H1 (cell line): ENCODE measurements at regions not wholly inside any gene's neighbourhood (a gene's known extent, or its start where the extent isn't known, plus 50 kb on each side); places are given as distances from the start of the nearest gene placed in this dataset.

Source experiments
- CTCF ChIA-PET: fragments of 300-600 bp; sonication (Branson Sonifier 250); formaldehyde crosslinking; loops from one replicate; lab custom pipeline; 2021; ENCODE audit not compliant: partially characterized antibody; lab: Charles Lee
- POLR2A ChIA-PET: fragments of 300-600 bp; sonication (Branson Sonifier 250); formaldehyde crosslinking; loops from one replicate; lab custom pipeline; 2021; ENCODE audit warnings: inconsistent platforms; ENCODE audit not compliant: partially characterized antibody; lab: Charles Lee
- DNase-seq, 2 experiments: peaks; one replicate each; pipeline versions ENCODE4 v3.0.0 to v3.0.0-alpha.2; 2010 to 2022; ENCODE audit warnings: low spot score in 2 of 2, low read depth in 1 of 2, mixed read lengths in 1 of 2
- FAIRE-seq: peaks from 2 replicates; lab custom pipeline; 2011; peaks lifted over from hg19 to GRCh38; lab: Jason Lieb, UNC
- H2AFZ ChIP-seq: 2 replicates; pipeline ENCODE4 v1.8.1; 2012; ENCODE audit warnings: low read length, inconsistent platforms
- H2AK5ac ChIP-seq: 2 replicates; pipeline ENCODE4 v1.6.1; 2013; ENCODE audit warnings: low read depth, low read length
- H2BK120ac ChIP-seq: replicated peaks from 2 replicates; pipeline ENCODE3; 2013; ENCODE audit warnings: low read depth, low read length, inconsistent platforms
- H2BK12ac ChIP-seq: 2 replicates; pipeline ENCODE4 v1.6.1; 2013; ENCODE audit warnings: low read depth, low read length
- H2BK15ac ChIP-seq: 2 replicates; pipeline ENCODE4 v1.6.1; 2013; ENCODE audit warnings: low read length
- H2BK20ac ChIP-seq: 2 replicates; pipeline ENCODE4 v1.6.1; 2013; ENCODE audit warnings: low read length
- H2BK5ac ChIP-seq: 2 replicates; pipeline ENCODE4 v1.6.1; 2013; ENCODE audit warnings: low read depth, low read length
- H3K14ac ChIP-seq: 2 replicates; pipeline ENCODE4 v1.6.1; 2013; ENCODE audit warnings: inconsistent platforms; ENCODE audit not compliant: insufficient read length
- H3K18ac ChIP-seq: 2 replicates; pipeline ENCODE4 v1.6.1; 2013; ENCODE audit warnings: low read length; ENCODE audit errors: extremely low read depth
- H3K23ac ChIP-seq: 2 replicates; pipeline ENCODE4 v1.6.1; 2013; ENCODE audit warnings: inconsistent platforms; ENCODE audit not compliant: insufficient read length
- H3K23me2 ChIP-seq: 2 replicates; pipeline ENCODE4 v1.6.1; 2013; ENCODE audit warnings: low read depth, low read length
- H3K27ac ChIP-seq: 2 replicates; pipeline ENCODE4 v1.6.1; 2011; ENCODE audit warnings: low read depth, low read length, inconsistent platforms
- H3K27me3 ChIP-seq, 4 experiments: replicated peaks in 1 of 4; 1 replicate in 1 of 4; 2 replicates in 3 of 4; pipeline versions ENCODE4 v1.6.1 to v1.8.1; 2011 to 2013; ENCODE audit warnings: low read length in 3 of 4, mild to moderate bottlenecking in 3 of 4, inconsistent platforms in 2 of 4, mixed read lengths in 2 of 4, moderate library complexity in 1 of 4; ENCODE audit not compliant: control insufficient read depth in 3 of 4, insufficient read depth in 3 of 4; ENCODE audit errors: extremely low read depth in 1 of 4
- H3K36me3 ChIP-seq, 4 experiments: 2 replicates each; pipeline versions ENCODE4 v1.6.1 to v1.8.1; 2011 to 2013; ENCODE audit warnings: mild to moderate bottlenecking in 4 of 4, low read length in 3 of 4, moderate library complexity in 2 of 4, control low read depth in 1 of 4, inconsistent platforms in 1 of 4; ENCODE audit not compliant: insufficient read depth in 4 of 4, control insufficient read depth in 2 of 4
- H3K4ac ChIP-seq: replicated peaks from 2 replicates; pipeline ENCODE3; 2013; ENCODE audit warnings: low read length, low read depth, mixed read lengths, inconsistent platforms; ENCODE audit not compliant: insufficient read length
- H3K4me1 ChIP-seq, 4 experiments: replicated peaks in 1 of 4; 1 replicate in 1 of 4; 2 replicates in 3 of 4; pipeline versions ENCODE4 v1.6.1 to v1.8.1; 2011 to 2013; ENCODE audit warnings: low read length in 3 of 4, inconsistent platforms in 2 of 4, mixed read lengths in 1 of 4; ENCODE audit not compliant: insufficient read depth in 4 of 4, control insufficient read depth in 3 of 4
- H3K4me2 ChIP-seq, 2 experiments: 2 replicates each; pipeline versions ENCODE4 v1.6.1 to v1.8.1; 2011 to 2013; ENCODE audit warnings: low read depth in 2 of 2, low read length in 2 of 2, control low read depth in 1 of 2, inconsistent platforms in 1 of 2, mild to moderate bottlenecking in 1 of 2; ENCODE audit not compliant: insufficient read depth in 1 of 2
- H3K4me3 ChIP-seq, 4 experiments: fragments of 200-600, 300-600 bp in 1 of 4; sonication (generic), shearing (Covaris generic), sonication (Bioruptor Twin) in 1 of 4; 2 replicates each; pipeline versions ENCODE4 v1.5.1 to v1.8.1; 2011 to 2016; ENCODE audit warnings: low read length in 4 of 4, low read depth in 3 of 4, control low read depth in 2 of 4, inconsistent platforms in 2 of 4, mild to moderate bottlenecking in 2 of 4, mixed read lengths in 1 of 4, moderate library complexity in 1 of 4; ENCODE audit not compliant: insufficient read depth in 2 of 4; ENCODE audit errors: extremely low read depth in 1 of 4
- H3K56ac ChIP-seq: replicated peaks from 2 replicates; pipeline ENCODE3; 2013; ENCODE audit warnings: low read depth, mild to moderate bottlenecking, mixed read lengths, low read length, inconsistent platforms; ENCODE audit not compliant: insufficient read length
- H3K79me1 ChIP-seq: 2 replicates; pipeline ENCODE4 v1.6.1; 2013; ENCODE audit warnings: low read depth, low read length, control low read depth
- H3K79me2 ChIP-seq, 2 experiments: 2 replicates each; pipeline versions ENCODE4 v1.6.1 to v1.8.1; 2012 to 2013; ENCODE audit warnings: low read length in 2 of 2, mild to moderate bottlenecking in 2 of 2, inconsistent platforms in 1 of 2; ENCODE audit not compliant: insufficient read depth in 2 of 2, control insufficient read depth in 1 of 2
- H3K9ac ChIP-seq, 4 experiments: replicated peaks in 1 of 4; 1 replicate in 1 of 4; 2 replicates in 3 of 4; pipeline versions ENCODE4 v1.6.1 to v1.8.1; 2011 to 2013; ENCODE audit warnings: low read depth in 3 of 4, low read length in 3 of 4, control low read depth in 2 of 4, mild to moderate bottlenecking in 2 of 4, moderate library complexity in 2 of 4, inconsistent platforms in 1 of 4; ENCODE audit errors: extremely low read depth in 1 of 4
- H3K9me3 ChIP-seq, 2 experiments: 2 replicates each; pipeline versions ENCODE4 v1.6.1 to v1.8.1; 2012 to 2013; ENCODE audit warnings: mild to moderate bottlenecking in 2 of 2, moderate library complexity in 2 of 2, control low read depth in 1 of 2, inconsistent platforms in 1 of 2, low read depth in 1 of 2, low read length in 1 of 2, mixed read lengths in 1 of 2; ENCODE audit not compliant: insufficient read depth in 2 of 2
- H4K20me1 ChIP-seq, 2 experiments: replicated peaks in 1 of 2; 2 replicates each; pipeline versions ENCODE3 to v1.8.1; 2011 to 2013; ENCODE audit warnings: inconsistent platforms in 2 of 2, low read length in 2 of 2, mild to moderate bottlenecking in 1 of 2; ENCODE audit not compliant: insufficient read depth in 2 of 2, control insufficient read depth in 1 of 2
- H4K5ac ChIP-seq: 2 replicates; pipeline ENCODE4 v1.6.1; 2013; ENCODE audit warnings: low read length, low read depth, mixed read lengths, inconsistent platforms; ENCODE audit not compliant: insufficient read length
- H4K8ac ChIP-seq: 2 replicates; pipeline ENCODE4 v1.8.0; 2013; ENCODE audit warnings: mild to moderate bottlenecking, moderate library complexity, low read length, inconsistent platforms; ENCODE audit not compliant: insufficient read depth; ENCODE audit errors: extremely low read depth
- H4K91ac ChIP-seq: replicated peaks from 2 replicates; pipeline ENCODE3; 2013; ENCODE audit warnings: low read length, mixed read lengths, inconsistent platforms; ENCODE audit not compliant: insufficient read length
- ASH2L ChIP-seq: fragments of 200-600, 300-600 bp; sonication (generic); IDR thresholded peaks from one replicate; pipeline ENCODE4 v1.7.1; 2017; ENCODE audit warnings: low read length
- BCL11A ChIP-seq, 2 experiments: IDR thresholded peaks; one replicate each; pipeline ENCODE4 v1.6.1; 2011; ENCODE audit warnings: low read depth in 2 of 2, low read length in 2 of 2, mild to moderate bottlenecking in 2 of 2
- E2F6 ChIP-seq: IDR thresholded peaks from 2 replicates; pipeline ENCODE4 v1.6.1; 2012; ENCODE audit warnings: inconsistent platforms
- RAD21 ChIP-seq, 2 experiments: IDR thresholded peaks in 1 of 2; conservative IDR thresholded peaks in 1 of 2; 2 replicates each; pipeline ENCODE4 v1.6.1; 2011; ENCODE audit warnings: low read depth in 2 of 2, low read length in 2 of 2, improper control_type of control experiment in 1 of 2, inconsistent platforms in 1 of 2, mild to moderate bottlenecking in 1 of 2, moderate library complexity in 1 of 2
- RNF2 ChIP-seq: fragments of 200-900, 300-1000 bp; sonication (generic); IDR thresholded peaks from 2 replicates; pipeline ENCODE4 v1.7.1; 2016; ENCODE audit warnings: borderline replicate concordance, low read depth, mild to moderate bottlenecking, antibody characterized with exemption, low read length; ENCODE audit not compliant: poor library complexity, severe bottlenecking; ENCODE audit errors: missing control alignments
- SIX5 ChIP-seq: IDR thresholded peaks from 2 replicates; pipeline ENCODE4 v1.6.1; 2011; ENCODE audit warnings: mild to moderate bottlenecking, low read depth, low read length
- WGBS, 2 experiments: shearing (Covaris generic) in 1 of 2; methylation state at CpG; one replicate each; pipeline versions ENCODE4 v1.1.6 to v1.1.7; 2013 to 2015; ENCODE audit warnings: low lambda C conversion rate in 2 of 2, mixed read lengths in 2 of 2, inconsistent platforms in 1 of 2, low coverage in 1 of 2, missing lambda C conversion rate in 1 of 2; ENCODE audit not compliant: insufficient replicate concordance in 2 of 2, insufficient coverage in 1 of 2, insufficient read length in 1 of 2; ENCODE audit errors: extremely low coverage in 1 of 2, missing lambda C conversion rate in 1 of 2; 5-methylcytosine and 5-hydroxymethylcytosine counted together
- TF ChIP-seq, protein P1 (sequence below), 3 experiments: IDR thresholded peaks; 1 replicate in 2 of 3; 2 replicates in 1 of 3; pipeline versions ENCODE4 v1.5.1 to v1.6.1; 2011; ENCODE audit warnings: low read length in 3 of 3, mild to moderate bottlenecking in 3 of 3, inconsistent platforms in 2 of 3, low read depth in 1 of 3, moderate library complexity in 1 of 3; ENCODE audit not compliant: insufficient read depth in 1 of 3; ENCODE audit errors: control extremely low read depth in 1 of 3

DNA sequence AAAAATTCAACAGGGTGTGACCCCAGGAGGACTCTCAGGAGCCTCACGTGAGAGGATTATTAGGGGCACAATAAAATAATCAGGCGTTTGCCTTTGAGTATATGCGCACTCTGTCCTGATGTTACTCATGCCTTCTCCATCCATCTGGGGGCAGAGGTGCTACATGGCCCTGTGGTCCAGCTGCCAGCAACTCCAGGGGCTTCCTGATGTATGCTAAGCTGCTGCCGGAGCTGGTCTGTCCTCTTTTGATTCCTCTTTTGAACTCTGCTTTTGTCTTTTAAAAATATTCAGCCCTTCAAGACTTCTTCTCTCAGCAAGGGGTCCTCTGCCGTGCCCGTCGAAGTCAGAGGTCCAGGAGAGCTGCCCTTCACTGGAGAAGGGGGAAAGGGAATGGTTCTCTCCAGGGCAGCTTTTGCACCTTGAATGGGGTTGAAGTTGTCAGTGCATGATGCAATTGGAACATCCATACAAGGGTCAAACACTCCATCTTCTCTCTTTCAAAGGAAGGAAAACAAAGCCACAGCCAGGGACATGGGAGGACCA lies 431.4 kb downstream of the SHISA9 start:
- Histone ChIP-seq H2AFZ (no peak overlapping the region), H3K23ac (no peak overlapping the region), H3K36me3 (no peaks in the 10 kb centered on the region), H4K5ac (no peak overlapping the region), H3K4ac (peak overlapping the region; percentile 15), H3K4me1 (peaks cover 0 to 7% (median 3%) of the 10 kb centered on the region in 4 experiments; a peak in 4 of 7 replicates), H3K14ac (no peak overlapping the region), H3K9ac (no peak overlapping the region), H3K9me3 (no peaks in the 10 kb centered on the region), H4K8ac (no peak overlapping the region), H3K4me2 (peak overlapping the region; percentile 26 to 33; a peak in 3 of 4 replicates), H2AK5ac (no peak overlapping the region), H3K18ac (0 out of 2 replicates have a peak overlapping the region, but pooled peaks have one; percentile 10), H4K91ac (no peak overlapping the region), H4K20me1 (no peaks in the 10 kb centered on the region), H3K4me3 (no peak overlapping the region), H3K27ac (no peak overlapping the region), H2BK5ac (peak overlapping the region; percentile 72; the same call in 1 of the 2 replicates), H2BK120ac (no peak overlapping the region), H3K23me2 (no peaks in the 10 kb centered on the region), H3K56ac (no peak overlapping the region), H3K79me1 (no peaks in the 10 kb centered on the region), H3K27me3 (no peaks in the 10 kb centered on the region), H2BK12ac (0 out of 2 replicates have a peak overlapping the region, but pooled peaks have one; percentile 62), H2BK20ac (peak overlapping the region; percentile 88; the same call in 1 of the 2 replicates), H3K79me2 (no peaks in the 10 kb centered on the region), H2BK15ac (0 out of 2 replicates have a peak overlapping the region, but pooled peaks have one; percentile 82)
- POLR2A ChIA-PET = interaction anchor here (0.7 to 1.4 kb wide), 5 partner anchors 8 to 233 kb away, joined by 3 to 5 read pairs (median 3); no protein-coding TSS in a partner anchor
- CTCF ChIA-PET = interaction anchor here (0.7 to 1.7 kb wide), 5 partner anchors 8 to 425 kb away, joined by 3 to 7 read pairs (median 3); no protein-coding TSS in a partner anchor
- WGBS, 2 experiments = 51% methylated on average over 7 of the region's 7 CpGs; no CpG with 5 or more reads in 1 of the 2 experiments
- FAIRE-seq = no peak
- DNase-seq = no peak
- TF ChIP-seq RNF2 (no peak), RAD21 (IDR thresholded peaks at IDR 0.05 in 1 of 2, conservative IDR thresholded peaks at IDR 0.05 in 1 of 2; ENCODE audit: low read depth in 2 of 2, low read length in 2 of 2) (peak; percentile 65 to 71), BCL11A (IDR thresholded peaks at IDR 0.05; ENCODE audit: low read depth in 2 of 2, low read length in 2 of 2) (no peak), ASH2L (no peak), E2F6 (0 out of 2 replicates have a peak, but pooled peaks have one; percentile 24), SIX5 (no peak)
- TF ChIP-seq, protein P1, sequence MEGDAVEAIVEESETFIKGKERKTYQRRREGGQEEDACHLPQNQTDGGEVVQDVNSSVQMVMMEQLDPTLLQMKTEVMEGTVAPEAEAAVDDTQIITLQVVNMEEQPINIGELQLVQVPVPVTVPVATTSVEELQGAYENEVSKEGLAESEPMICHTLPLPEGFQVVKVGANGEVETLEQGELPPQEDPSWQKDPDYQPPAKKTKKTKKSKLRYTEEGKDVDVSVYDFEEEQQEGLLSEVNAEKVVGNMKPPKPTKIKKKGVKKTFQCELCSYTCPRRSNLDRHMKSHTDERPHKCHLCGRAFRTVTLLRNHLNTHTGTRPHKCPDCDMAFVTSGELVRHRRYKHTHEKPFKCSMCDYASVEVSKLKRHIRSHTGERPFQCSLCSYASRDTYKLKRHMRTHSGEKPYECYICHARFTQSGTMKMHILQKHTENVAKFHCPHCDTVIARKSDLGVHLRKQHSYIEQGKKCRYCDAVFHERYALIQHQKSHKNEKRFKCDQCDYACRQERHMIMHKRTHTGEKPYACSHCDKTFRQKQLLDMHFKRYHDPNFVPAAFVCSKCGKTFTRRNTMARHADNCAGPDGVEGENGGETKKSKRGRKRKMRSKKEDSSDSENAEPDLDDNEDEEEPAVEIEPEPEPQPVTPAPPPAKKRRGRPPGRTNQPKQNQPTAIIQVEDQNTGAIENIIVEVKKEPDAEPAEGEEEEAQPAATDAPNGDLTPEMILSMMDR (IDR thresholded peaks at IDR 0.05; ENCODE audit: control extremely low read depth in 1 of 3, insufficient read depth in 1 of 3, low read depth in 1 of 3, low read length in 3 of 3) = peak; percentile 37 to 44 (median 39)
